K562 (cell line): ENCODE measurements at regions not wholly inside any gene's neighbourhood (a gene's known extent, or its start where the extent isn't known, plus 50 kb on each side); places are given as distances from the start of the nearest gene placed in this dataset.

ENCODE experiments used
- ATAC-seq: fragments of 200-7000 bp; cut with Tn5 transposase; 3 replicates; pipeline ENCODE4 v1.9.1; 2020; ENCODE audit warnings: moderate library complexity
- BruUV-seq: library from RNA; stranded (reverse); fragments of 400-500 nt; replicated peaks from 2 replicates; lab custom pipeline; 2021; lab: Mats Ljungman, UMichigan
- CTCF ChIA-PET: fragments of 300-600 bp; formaldehyde crosslinking; extraction: SDS; loops from one replicate; lab custom pipeline; 2021; ENCODE audit warnings: low intra/inter-chr PET ratio; lab: Yijun Ruan, JAX
- POLR2A ChIA-PET: fragments of 300-600, 350-650 bp; sonication (Branson Sonifier 250); formaldehyde crosslinking; extraction: SDS; loops from one replicate; lab custom pipeline; 2021; ENCODE audit warnings: antibody characterized with exemption, inconsistent platforms; lab: Yijun Ruan, JAX
- DNase-seq, 4 experiments: peaks; one replicate each; pipeline versions ENCODE4 v3.0.0 to v3.0.0-alpha.2; 2011 to 2018; ENCODE audit warnings: low spot score in 3 of 4, mixed read lengths in 3 of 4; ENCODE audit errors: extremely low read depth in 1 of 4
- FAIRE-seq: peaks from 2 replicates; lab custom pipeline; 2011; peaks lifted over from hg19 to GRCh38; lab: Jason Lieb, UNC
- H2AFZ ChIP-seq: 2 replicates; pipeline ENCODE4 v1.6.0; 2011; ENCODE audit warnings: low read depth, low read length, control low read depth, inconsistent platforms
- H3K27ac ChIP-seq: fragments of 200-600 bp; 3 replicates; pipeline ENCODE4 v1.8.0; 2011; ENCODE audit warnings: low read depth, mild to moderate bottlenecking, control low read depth, inconsistent platforms, low read length, moderate library complexity, mixed read lengths; ENCODE audit errors: extremely low read depth
- H3K27me3 ChIP-seq, 2 experiments: fragments of 300-600 bp in 1 of 2; 2 replicates in 1 of 2; 3 replicates in 1 of 2; pipeline versions ENCODE4 v1.6.0 to v1.8.0; 2011; ENCODE audit warnings: inconsistent platforms in 2 of 2, low read length in 2 of 2, mild to moderate bottlenecking in 1 of 2, mixed read lengths in 1 of 2, moderate library complexity in 1 of 2; ENCODE audit not compliant: control insufficient read depth in 2 of 2, insufficient read depth in 2 of 2
- H3K36me3 ChIP-seq: fragments of 300-600 bp; 3 replicates; pipeline ENCODE4 v1.8.0; 2011; ENCODE audit warnings: mild to moderate bottlenecking, low read length, inconsistent platforms; ENCODE audit not compliant: control insufficient read depth, insufficient read depth
- H3K4me1 ChIP-seq, 2 experiments: fragments of 200-600 bp in 1 of 2; replicated peaks in 1 of 2; 2 replicates in 1 of 2; 3 replicates in 1 of 2; pipeline versions ENCODE4 v1.5.1 to v1.8.0; 2011; ENCODE audit warnings: inconsistent platforms in 2 of 2, low read length in 2 of 2, mild to moderate bottlenecking in 1 of 2, mixed read lengths in 1 of 2, moderate library complexity in 1 of 2; ENCODE audit not compliant: control insufficient read depth in 2 of 2, insufficient read depth in 2 of 2
- H3K4me2 ChIP-seq: 2 replicates; pipeline ENCODE4 v1.6.1; 2011; ENCODE audit warnings: low read length, control low read depth, inconsistent platforms, mixed read lengths; ENCODE audit not compliant: insufficient read depth
- H3K4me3 ChIP-seq: fragments of 200-600 bp; sonication (generic), shearing (Covaris generic); 2 replicates; pipeline ENCODE4 v1.5.1; 2016; ENCODE audit warnings: control low read depth, inconsistent platforms
- H3K79me2 ChIP-seq: fragments of 200-600 bp; 3 replicates; pipeline ENCODE4 v1.8.0; 2011; ENCODE audit warnings: low read length, inconsistent platforms; ENCODE audit not compliant: control insufficient read depth, insufficient read depth
- H3K9ac ChIP-seq, 2 experiments: 2 replicates each; pipeline versions ENCODE4 v1.6.0 to v1.6.1; 2011; ENCODE audit warnings: low read depth in 2 of 2, low read length in 2 of 2, control low read depth in 1 of 2, inconsistent platforms in 1 of 2, mild to moderate bottlenecking in 1 of 2, mixed read lengths in 1 of 2; ENCODE audit not compliant: insufficient read depth in 1 of 2
- H3K9me1 ChIP-seq: one replicate; pipeline ENCODE4 v1.6.0; 2011; ENCODE audit warnings: inconsistent platforms, mild to moderate bottlenecking, low read length, moderate library complexity; ENCODE audit not compliant: control insufficient read depth, insufficient read depth
- H3K9me3 ChIP-seq: replicated peaks from 2 replicates; pipeline ENCODE4 v1.5.1; 2011; ENCODE audit warnings: low read depth, low read length, inconsistent platforms; ENCODE audit not compliant: control insufficient read depth, insufficient read depth
- H4K20me1 ChIP-seq: replicated peaks from 2 replicates; pipeline ENCODE4 v1.6.1; 2011; ENCODE audit warnings: low read length, inconsistent platforms, mixed read lengths; ENCODE audit not compliant: control insufficient read depth, insufficient read depth
- BRCA1 ChIP-seq, 2 experiments: fragments of 450-650 bp in 1 of 2; sonication (generic) in 1 of 2; formaldehyde crosslinking in 1 of 2; IDR thresholded peaks; 2 replicates each; pipeline versions ENCODE4 v1.5.0 to v1.6.1; 2017 to 2020; ENCODE audit warnings: mild to moderate bottlenecking in 1 of 2, missing genetic modification reagents in 1 of 2
- BRD4 ChIP-seq: fragments of 200-600 bp; sonication (generic); IDR thresholded peaks from 2 replicates; pipeline ENCODE4 v1.6.1; 2017; ENCODE audit warnings: inconsistent platforms
- DMBX1 ChIP-seq: fragments of 250-450 bp; sonication (Bioruptor Pico); IDR thresholded peaks from 2 replicates; pipeline ENCODE4 v1.8.0; 2022; ENCODE audit warnings: inconsistent platforms, mild to moderate bottlenecking, moderate library complexity, borderline replicate concordance
- MAX ChIP-seq: sonication (generic); formaldehyde crosslinking; IDR thresholded peaks from 2 replicates; pipeline ENCODE4 v1.9.0; 2022; ENCODE audit warnings: mild to moderate bottlenecking, missing genetic modification reagents
- MTA2 ChIP-seq: fragments of 450-650 bp; IDR thresholded peaks from 2 replicates; pipeline ENCODE4 v1.6.1; 2016; ENCODE audit warnings: low read depth
- ZFP36 ChIP-seq: fragments of 150-350 bp; IDR thresholded peaks from 2 replicates; pipeline ENCODE4 v1.6.1; 2018; ENCODE audit warnings: low read length, low read depth; ENCODE audit not compliant: partially characterized antibody
- WGBS: fragments of 100-300 bp; shearing (Covaris generic); methylation state at CpG from one replicate; pipeline ENCODE4 v1.1.6; 2016; ENCODE audit warnings: low coverage, mixed read lengths; ENCODE audit not compliant: insufficient coverage; ENCODE audit errors: missing lambda C conversion rate; 5-methylcytosine and 5-hydroxymethylcytosine counted together
- in situ Hi-C: fragments of 300-500 bp; cut with MboI; formaldehyde crosslinking; loops from 4 replicates; pipeline ENCODE4 v1.15.0; 2018; ENCODE audit warnings: inconsistent platforms, mixed read lengths
- intact Hi-C: fragments of 100-400 bp; cut with micrococcal nuclease; formaldehyde crosslinking; loops from 2 replicates; pipeline ENCODE4 v1.14.2; 2022
- TF ChIP-seq, protein P1 (sequence below): fragments of 200-600 bp; sonication (generic); IDR thresholded peaks from one replicate; pipeline ENCODE4 v1.6.1; 2012; ENCODE audit warnings: mild to moderate bottlenecking, low read depth, low read length, inconsistent platforms

DNA sequence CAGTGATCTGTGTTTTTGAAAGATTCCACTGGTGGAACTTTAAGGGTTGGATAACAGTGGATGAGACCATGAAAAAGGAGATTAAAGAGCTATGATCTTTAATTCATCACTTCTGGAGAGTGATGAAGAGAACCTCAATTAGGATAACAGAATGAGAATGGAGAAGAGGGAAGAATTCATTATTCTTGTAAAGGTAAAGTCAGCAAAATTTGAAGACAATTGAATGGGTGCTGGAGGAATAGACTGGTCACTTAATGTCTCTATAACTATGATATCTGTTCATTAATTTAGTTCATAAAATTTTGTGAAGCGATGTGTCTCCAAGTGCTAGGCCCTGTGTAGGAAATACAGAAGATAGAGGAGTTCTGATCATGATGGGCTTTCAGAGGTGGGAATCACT, 1013.2 kb upstream of the FANCL start:
- BruUV-seq = no TSS peak
- FAIRE-seq (no peak), ATAC-seq (no peak), DNase-seq (no peak)
- H3K27ac ChIP-seq = no peak overlapping the region
- POLR2A ChIA-PET = no interaction called here
- 8% methylated on average over 1 of the region's 1 CpG for WGBS
- no peaks in the 10 kb centered on the region for H3K9me1 ChIP-seq
- in situ Hi-C loops = no loop called here
- H3K9ac ChIP-seq = no peak overlapping the region
- no peaks in the 10 kb centered on the region for H4K20me1 ChIP-seq
- no peaks in the 10 kb centered on the region for H3K9me3 ChIP-seq
- no peaks in the 10 kb centered on the region for H3K4me1 ChIP-seq
- TF ChIP-seq BRCA1 (IDR thresholded peaks at IDR 0.05) (no peak), BRCA1 (CRISPR knock-in tag; IDR thresholded peaks at IDR 0.05) (no peak), DMBX1 (CRISPR knock-in tag) (no peak), ZFP36 (no peak), BRD4 (no peak), MAX (CRISPR knock-in tag) (no peak), MTA2 (no peak)
- TF ChIP-seq, protein P1, sequence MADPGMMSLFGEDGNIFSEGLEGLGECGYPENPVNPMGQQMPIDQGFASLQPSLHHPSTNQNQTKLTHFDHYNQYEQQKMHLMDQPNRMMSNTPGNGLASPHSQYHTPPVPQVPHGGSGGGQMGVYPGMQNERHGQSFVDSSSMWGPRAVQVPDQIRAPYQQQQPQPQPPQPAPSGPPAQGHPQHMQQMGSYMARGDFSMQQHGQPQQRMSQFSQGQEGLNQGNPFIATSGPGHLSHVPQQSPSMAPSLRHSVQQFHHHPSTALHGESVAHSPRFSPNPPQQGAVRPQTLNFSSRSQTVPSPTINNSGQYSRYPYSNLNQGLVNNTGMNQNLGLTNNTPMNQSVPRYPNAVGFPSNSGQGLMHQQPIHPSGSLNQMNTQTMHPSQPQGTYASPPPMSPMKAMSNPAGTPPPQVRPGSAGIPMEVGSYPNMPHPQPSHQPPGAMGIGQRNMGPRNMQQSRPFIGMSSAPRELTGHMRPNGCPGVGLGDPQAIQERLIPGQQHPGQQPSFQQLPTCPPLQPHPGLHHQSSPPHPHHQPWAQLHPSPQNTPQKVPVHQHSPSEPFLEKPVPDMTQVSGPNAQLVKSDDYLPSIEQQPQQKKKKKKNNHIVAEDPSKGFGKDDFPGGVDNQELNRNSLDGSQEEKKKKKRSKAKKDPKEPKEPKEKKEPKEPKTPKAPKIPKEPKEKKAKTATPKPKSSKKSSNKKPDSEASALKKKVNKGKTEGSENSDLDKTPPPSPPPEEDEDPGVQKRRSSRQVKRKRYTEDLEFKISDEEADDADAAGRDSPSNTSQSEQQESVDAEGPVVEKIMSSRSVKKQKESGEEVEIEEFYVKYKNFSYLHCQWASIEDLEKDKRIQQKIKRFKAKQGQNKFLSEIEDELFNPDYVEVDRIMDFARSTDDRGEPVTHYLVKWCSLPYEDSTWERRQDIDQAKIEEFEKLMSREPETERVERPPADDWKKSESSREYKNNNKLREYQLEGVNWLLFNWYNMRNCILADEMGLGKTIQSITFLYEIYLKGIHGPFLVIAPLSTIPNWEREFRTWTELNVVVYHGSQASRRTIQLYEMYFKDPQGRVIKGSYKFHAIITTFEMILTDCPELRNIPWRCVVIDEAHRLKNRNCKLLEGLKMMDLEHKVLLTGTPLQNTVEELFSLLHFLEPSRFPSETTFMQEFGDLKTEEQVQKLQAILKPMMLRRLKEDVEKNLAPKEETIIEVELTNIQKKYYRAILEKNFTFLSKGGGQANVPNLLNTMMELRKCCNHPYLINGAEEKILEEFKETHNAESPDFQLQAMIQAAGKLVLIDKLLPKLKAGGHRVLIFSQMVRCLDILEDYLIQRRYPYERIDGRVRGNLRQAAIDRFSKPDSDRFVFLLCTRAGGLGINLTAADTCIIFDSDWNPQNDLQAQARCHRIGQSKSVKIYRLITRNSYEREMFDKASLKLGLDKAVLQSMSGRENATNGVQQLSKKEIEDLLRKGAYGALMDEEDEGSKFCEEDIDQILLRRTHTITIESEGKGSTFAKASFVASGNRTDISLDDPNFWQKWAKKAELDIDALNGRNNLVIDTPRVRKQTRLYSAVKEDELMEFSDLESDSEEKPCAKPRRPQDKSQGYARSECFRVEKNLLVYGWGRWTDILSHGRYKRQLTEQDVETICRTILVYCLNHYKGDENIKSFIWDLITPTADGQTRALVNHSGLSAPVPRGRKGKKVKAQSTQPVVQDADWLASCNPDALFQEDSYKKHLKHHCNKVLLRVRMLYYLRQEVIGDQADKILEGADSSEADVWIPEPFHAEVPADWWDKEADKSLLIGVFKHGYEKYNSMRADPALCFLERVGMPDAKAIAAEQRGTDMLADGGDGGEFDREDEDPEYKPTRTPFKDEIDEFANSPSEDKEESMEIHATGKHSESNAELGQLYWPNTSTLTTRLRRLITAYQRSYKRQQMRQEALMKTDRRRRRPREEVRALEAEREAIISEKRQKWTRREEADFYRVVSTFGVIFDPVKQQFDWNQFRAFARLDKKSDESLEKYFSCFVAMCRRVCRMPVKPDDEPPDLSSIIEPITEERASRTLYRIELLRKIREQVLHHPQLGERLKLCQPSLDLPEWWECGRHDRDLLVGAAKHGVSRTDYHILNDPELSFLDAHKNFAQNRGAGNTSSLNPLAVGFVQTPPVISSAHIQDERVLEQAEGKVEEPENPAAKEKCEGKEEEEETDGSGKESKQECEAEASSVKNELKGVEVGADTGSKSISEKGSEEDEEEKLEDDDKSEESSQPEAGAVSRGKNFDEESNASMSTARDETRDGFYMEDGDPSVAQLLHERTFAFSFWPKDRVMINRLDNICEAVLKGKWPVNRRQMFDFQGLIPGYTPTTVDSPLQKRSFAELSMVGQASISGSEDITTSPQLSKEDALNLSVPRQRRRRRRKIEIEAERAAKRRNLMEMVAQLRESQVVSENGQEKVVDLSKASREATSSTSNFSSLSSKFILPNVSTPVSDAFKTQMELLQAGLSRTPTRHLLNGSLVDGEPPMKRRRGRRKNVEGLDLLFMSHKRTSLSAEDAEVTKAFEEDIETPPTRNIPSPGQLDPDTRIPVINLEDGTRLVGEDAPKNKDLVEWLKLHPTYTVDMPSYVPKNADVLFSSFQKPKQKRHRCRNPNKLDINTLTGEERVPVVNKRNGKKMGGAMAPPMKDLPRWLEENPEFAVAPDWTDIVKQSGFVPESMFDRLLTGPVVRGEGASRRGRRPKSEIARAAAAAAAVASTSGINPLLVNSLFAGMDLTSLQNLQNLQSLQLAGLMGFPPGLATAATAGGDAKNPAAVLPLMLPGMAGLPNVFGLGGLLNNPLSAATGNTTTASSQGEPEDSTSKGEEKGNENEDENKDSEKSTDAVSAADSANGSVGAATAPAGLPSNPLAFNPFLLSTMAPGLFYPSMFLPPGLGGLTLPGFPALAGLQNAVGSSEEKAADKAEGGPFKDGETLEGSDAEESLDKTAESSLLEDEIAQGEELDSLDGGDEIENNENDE = no peak
- TF ChIP-seq, all 486 proteins: peak for 0
- H3K27me3 ChIP-seq = no peaks in the 10 kb centered on the region
- no peaks in the 10 kb centered on the region for H3K79me2 ChIP-seq
- no peak overlapping the region for H3K4me3 ChIP-seq
- no peaks in the 10 kb centered on the region for H3K36me3 ChIP-seq
- intact Hi-C loops = no loop called here
- no peak overlapping the region for H3K4me2 ChIP-seq
- H2AFZ ChIP-seq = no peak overlapping the region
- CTCF ChIA-PET = no interaction called here
